Keratinocyte (primary cell): ENCODE measurements at regions not wholly inside any gene's neighbourhood (a gene's known extent, or its start where the extent isn't known, plus 50 kb on each side); places are given as distances from the start of the nearest gene placed in this dataset.

Experiments used
- EZH2 ChIP-seq: IDR thresholded peaks from one replicate; pipeline ENCODE4 v1.6.1; 2012; ENCODE audit warnings: inconsistent platforms, mild to moderate bottlenecking, low read length, moderate library complexity
- TF ChIP-seq, protein P1 (sequence below), 3 experiments: IDR thresholded peaks in 1 of 3; conservative IDR thresholded peaks in 1 of 3; optimal IDR thresholded peaks in 1 of 3; 2 replicates in 2 of 3; 3 replicates in 1 of 3; pipeline versions ENCODE3 to v1.5.1; 2011; ENCODE audit warnings: low read length in 3 of 3, mild to moderate bottlenecking in 3 of 3, moderate library complexity in 2 of 3, control low read depth in 1 of 3, inconsistent platforms in 1 of 3; ENCODE audit not compliant: insufficient read depth in 2 of 3; ENCODE audit errors: extremely low read depth in 1 of 3

GRCh38 chr2:7792031-7792651, 874.9 kb downstream of the RNF144A start:
- TF ChIP-seq, protein P1, sequence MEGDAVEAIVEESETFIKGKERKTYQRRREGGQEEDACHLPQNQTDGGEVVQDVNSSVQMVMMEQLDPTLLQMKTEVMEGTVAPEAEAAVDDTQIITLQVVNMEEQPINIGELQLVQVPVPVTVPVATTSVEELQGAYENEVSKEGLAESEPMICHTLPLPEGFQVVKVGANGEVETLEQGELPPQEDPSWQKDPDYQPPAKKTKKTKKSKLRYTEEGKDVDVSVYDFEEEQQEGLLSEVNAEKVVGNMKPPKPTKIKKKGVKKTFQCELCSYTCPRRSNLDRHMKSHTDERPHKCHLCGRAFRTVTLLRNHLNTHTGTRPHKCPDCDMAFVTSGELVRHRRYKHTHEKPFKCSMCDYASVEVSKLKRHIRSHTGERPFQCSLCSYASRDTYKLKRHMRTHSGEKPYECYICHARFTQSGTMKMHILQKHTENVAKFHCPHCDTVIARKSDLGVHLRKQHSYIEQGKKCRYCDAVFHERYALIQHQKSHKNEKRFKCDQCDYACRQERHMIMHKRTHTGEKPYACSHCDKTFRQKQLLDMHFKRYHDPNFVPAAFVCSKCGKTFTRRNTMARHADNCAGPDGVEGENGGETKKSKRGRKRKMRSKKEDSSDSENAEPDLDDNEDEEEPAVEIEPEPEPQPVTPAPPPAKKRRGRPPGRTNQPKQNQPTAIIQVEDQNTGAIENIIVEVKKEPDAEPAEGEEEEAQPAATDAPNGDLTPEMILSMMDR (optimal IDR thresholded peaks at IDR 0.05 in 1 of 3, IDR thresholded peaks at IDR 0.05 in 1 of 3, conservative IDR thresholded peaks at IDR 0.05 in 1 of 3; ENCODE audit: extremely low read depth in 1 of 3, insufficient read depth in 2 of 3, low read length in 3 of 3): no peak
- no peak for TF ChIP-seq EZH2
